Coronary artery (tissue), 2 donors: ENCODE measurements at regions not wholly inside any gene's neighbourhood (a gene's known extent, or its start where the extent isn't known, plus 50 kb on each side); places are given as distances from the start of the nearest gene placed in this dataset.

Source experiments
- DNase-seq: peaks from one replicate; pipeline ENCODE4 v3.0.0-alpha.2; 2017; ENCODE audit warnings: low spot score
- H3K27ac ChIP-seq, 2 donors: fragments of 200-600 bp; sonication (generic); one replicate each; pipeline ENCODE4 v1.5.1; 2016 to 2019
- H3K4me3 ChIP-seq: fragments of 200-600 bp; sonication (generic); 2 replicates; pipeline ENCODE4 v1.5.1; 2016; ENCODE audit warnings: mild to moderate bottlenecking, moderate library complexity
- TF ChIP-seq, protein P1 (sequence below): fragments of 200-600 bp; sonication (generic); IDR thresholded peaks from one replicate; pipeline ENCODE4 v1.5.1; 2019; ENCODE audit warnings: antibody characterized with exemption

DNA sequence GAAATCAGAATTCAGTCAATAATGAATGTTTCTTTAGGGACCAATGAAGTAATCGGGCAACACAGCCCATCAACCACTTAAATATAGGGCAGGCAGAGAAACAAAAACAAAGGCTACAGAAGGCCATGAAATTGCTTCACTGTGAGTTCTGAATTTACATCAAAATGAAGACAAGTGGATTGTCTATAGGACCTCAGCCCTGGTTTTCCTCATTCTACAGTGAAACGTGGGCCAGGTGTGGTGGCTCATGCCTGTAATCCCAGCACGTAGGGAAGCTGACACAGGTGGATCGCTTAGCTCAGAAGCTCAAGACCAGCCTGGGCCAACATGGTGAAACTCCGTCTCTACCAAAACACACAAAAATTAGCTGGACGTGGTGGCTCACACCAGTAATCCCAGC, 416.0 kb downstream of the KLF12 start:
- Histone ChIP-seq H3K4me3 (no peak overlapping the region), H3K27ac (no peak overlapping the region)
- TF ChIP-seq, protein P1, sequence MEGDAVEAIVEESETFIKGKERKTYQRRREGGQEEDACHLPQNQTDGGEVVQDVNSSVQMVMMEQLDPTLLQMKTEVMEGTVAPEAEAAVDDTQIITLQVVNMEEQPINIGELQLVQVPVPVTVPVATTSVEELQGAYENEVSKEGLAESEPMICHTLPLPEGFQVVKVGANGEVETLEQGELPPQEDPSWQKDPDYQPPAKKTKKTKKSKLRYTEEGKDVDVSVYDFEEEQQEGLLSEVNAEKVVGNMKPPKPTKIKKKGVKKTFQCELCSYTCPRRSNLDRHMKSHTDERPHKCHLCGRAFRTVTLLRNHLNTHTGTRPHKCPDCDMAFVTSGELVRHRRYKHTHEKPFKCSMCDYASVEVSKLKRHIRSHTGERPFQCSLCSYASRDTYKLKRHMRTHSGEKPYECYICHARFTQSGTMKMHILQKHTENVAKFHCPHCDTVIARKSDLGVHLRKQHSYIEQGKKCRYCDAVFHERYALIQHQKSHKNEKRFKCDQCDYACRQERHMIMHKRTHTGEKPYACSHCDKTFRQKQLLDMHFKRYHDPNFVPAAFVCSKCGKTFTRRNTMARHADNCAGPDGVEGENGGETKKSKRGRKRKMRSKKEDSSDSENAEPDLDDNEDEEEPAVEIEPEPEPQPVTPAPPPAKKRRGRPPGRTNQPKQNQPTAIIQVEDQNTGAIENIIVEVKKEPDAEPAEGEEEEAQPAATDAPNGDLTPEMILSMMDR: no peak
- DNase-seq: no peak

DNA sequence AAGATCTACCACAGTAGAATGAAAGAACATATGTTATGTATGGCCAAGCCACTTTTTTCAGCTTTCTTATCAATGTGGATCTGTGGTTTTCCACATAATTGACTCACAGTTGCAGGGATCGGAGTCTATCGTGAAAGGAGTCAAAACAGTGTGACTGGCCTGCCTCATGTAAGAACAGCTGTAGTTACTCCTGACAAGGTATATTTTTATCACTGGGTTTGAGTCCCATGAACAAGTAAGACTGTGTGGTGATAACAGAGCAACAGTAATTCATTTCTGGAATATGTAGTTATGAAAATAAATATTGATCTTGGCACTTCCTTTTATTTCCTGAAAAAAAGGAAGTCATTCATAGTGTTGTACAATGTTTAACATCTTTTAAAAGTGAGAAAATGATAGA, 416.6 kb downstream of the KLF12 start:
- Histone ChIP-seq H3K27ac (no peak overlapping the region), H3K4me3 (no peak overlapping the region)
- TF ChIP-seq, protein P1: no peak
- DNase-seq: no peak

DNA sequence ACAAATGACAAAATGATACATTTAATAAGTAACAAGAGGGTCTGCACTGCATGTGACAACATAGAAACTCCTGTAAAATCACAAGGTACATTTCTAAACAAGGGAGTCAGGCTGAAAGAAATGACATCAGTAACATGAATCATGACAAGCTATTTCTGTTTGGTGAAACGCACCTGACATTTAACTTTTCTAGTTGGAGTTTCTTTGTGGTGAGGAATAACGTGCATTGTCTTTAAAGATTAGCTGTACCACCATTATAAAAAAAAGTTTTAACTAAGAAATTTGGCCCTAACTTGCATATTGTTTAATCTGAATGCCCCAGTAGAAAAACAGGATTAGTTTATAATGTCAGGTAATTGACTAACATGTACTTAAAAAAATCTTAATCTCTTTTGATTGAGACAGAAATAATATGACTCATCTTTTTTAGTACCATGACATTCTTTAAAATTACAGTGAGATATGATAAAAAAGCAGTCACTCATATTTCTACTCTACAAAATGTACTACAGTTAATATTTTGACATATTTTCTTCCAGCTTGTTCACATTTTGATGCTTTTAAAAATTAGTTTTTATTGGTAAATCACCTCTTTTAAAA, 418.2 kb downstream of the KLF12 start:
- Histone ChIP-seq H3K27ac (no peak overlapping the region), H3K4me3 (no peak overlapping the region)
- no peak for DNase-seq
- TF ChIP-seq, protein P1: no peak

DNA sequence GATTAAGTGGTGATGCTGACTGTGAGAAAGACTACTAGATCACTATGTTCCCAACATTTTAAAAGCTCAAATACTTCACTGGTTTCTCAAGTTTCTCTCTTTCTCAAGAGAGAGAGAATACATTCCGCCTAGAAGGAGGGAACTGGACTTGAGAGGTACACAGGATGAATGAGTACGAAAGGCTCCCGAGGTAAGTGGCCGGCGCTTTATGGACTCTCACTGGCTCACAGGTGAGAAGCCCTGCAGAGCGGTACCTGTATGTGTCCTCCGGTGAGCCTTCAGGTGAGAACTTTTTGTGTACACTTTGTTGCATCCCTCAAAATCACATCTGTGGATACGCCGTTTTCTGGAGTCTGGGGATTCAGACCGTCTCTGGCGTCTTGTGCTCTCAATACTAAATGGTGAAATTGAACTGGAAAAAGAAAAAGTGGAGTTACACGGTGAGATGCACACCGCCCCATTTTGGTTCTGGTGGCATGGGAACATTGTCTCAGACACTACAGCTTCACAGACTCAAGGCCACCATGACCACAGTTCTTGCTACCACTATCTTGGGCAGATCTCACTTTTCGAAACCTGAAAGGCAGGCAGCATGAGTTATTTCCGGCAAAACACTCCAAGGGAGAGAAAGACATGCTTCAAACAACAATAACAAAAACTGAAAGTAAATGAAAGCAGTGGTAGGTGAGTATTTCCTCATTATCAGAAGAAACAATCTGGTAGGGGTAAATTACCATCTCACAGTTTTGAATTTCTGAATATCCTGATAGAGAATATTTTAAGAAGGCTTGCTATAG, 418.9 kb downstream of the KLF12 start:
- DNase-seq: no peak
- H3K4me3 ChIP-seq: no peak overlapping the region
- TF ChIP-seq, protein P1: no peak
- H3K27ac ChIP-seq: no peak overlapping the region

DNA sequence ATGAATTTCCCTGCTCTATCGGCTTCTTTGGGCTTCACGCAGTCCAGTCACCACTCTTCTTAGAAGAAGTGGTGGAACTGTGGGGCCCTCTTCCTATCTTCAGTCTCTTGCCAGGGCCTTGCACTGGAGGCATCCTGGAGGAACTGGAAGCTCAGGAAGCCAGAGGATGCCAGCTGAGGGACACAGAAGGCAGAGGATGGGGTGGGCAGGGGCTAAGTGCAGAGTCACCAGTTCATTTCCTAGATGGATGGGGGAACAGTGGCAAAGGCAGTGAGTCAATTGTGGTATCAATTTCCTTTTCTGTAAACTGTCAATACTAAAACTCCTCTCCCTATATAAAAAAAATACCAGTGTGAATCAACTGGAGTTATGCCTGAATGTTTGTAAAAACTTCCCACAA, 419.7 kb downstream of the KLF12 start:
- no peak for DNase-seq
- H3K27ac ChIP-seq: no peak overlapping the region
- TF ChIP-seq, protein P1: no peak
- H3K4me3 ChIP-seq: no peak overlapping the region

DNA sequence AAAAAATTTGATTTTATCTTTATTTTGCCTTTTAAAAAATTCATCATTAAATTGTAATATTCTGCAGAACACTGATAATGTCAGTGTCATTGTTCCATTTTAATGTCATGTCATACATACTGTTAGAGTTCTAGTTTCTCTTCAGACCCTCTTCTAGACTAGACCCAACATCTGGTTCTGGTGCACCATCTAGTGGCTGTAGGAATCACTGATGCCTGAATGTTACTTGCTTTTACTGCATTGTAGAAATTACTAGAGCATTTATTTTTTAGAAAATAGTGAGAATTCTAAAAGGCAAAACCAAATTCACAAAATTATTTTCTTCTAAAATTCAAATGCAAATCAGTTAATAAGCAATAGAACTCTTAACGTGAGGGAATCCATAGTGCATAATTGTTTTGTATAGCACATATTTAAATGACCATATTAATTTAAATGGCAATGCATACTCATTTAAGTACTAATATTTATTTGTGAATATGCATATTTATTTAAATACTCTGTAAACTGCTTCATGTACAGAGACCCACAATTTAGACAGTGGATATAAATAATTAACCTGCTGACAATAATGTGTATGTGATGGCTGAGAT, 425.7 kb downstream of the KLF12 start:
- TF ChIP-seq, protein P1: peak; percentile 32
- Histone ChIP-seq H3K4me3 (no peak overlapping the region), H3K27ac (no peak overlapping the region)
- no peak for DNase-seq
